SU-DHL-6 (cell line): ENCODE measurements at regions not wholly inside any gene's neighbourhood (a gene's known extent, or its start where the extent isn't known, plus 50 kb on each side); places are given as distances from the start of the nearest gene placed in this dataset.

ENCODE experiments used
- H2AFZ ChIP-seq: fragments of 200-600 bp; sonication (generic); 2 replicates; pipeline ENCODE4 v1.6.1; 2014; ENCODE audit warnings: low read depth, mild to moderate bottlenecking, moderate library complexity, mixed read lengths, antibody characterized with exemption, low read length; ENCODE audit not compliant: severe bottlenecking
- H3F3A ChIP-seq: fragments of 200-600 bp; shearing (Covaris generic); 2 replicates; pipeline ENCODE4 v1.6.0; 2016; ENCODE audit warnings: antibody characterized with exemption, mild to moderate bottlenecking; ENCODE audit not compliant: insufficient read depth
- H3K27ac ChIP-seq: fragments of 200-600 bp; sonication (generic); 2 replicates; pipeline ENCODE4 v1.5.1; 2016; ENCODE audit warnings: low read depth, mild to moderate bottlenecking, low read length, moderate library complexity, mixed read lengths
- H3K27me3 ChIP-seq: fragments of 200-600 bp; sonication (generic), shearing (Covaris generic); 2 replicates; pipeline ENCODE4 v1.6.0; 2014; ENCODE audit warnings: mild to moderate bottlenecking, low read length
- H3K36me3 ChIP-seq: fragments of 200-600 bp; sonication (generic); 2 replicates; pipeline ENCODE4 v1.6.1; 2014; ENCODE audit warnings: mild to moderate bottlenecking, low read length, mixed read lengths
- H3K4me2 ChIP-seq: fragments of 300-600, 200-600 bp; shearing (Covaris generic), sonication (generic); 2 replicates; pipeline ENCODE4 v1.6.0; 2014; ENCODE audit warnings: low read length, low read depth, mild to moderate bottlenecking; ENCODE audit not compliant: poor library complexity, severe bottlenecking
- H3K4me3 ChIP-seq: fragments of 200-600 bp; sonication (generic); 2 replicates; pipeline ENCODE4 v1.5.1; 2014; ENCODE audit warnings: antibody characterized with exemption, low read length, mild to moderate bottlenecking, mixed read lengths; ENCODE audit not compliant: insufficient read depth, poor library complexity, severe bottlenecking
- H3K79me2 ChIP-seq: fragments of 200-600 bp; sonication (generic); 2 replicates; pipeline ENCODE4 v1.6.1; 2014; ENCODE audit warnings: mild to moderate bottlenecking, low read length, moderate library complexity; ENCODE audit not compliant: insufficient read depth
- H3K9ac ChIP-seq: fragments of 200-600 bp; sonication (generic); 2 replicates; pipeline ENCODE4 v1.7.0; 2014; ENCODE audit warnings: mild to moderate bottlenecking, low read length
- H3K9me2 ChIP-seq: fragments of 200-600 bp; sonication (generic); replicated peaks from 2 replicates; pipeline ENCODE4 v1.6.1; 2014; ENCODE audit warnings: low read length; ENCODE audit not compliant: insufficient read depth
- H3K9me3 ChIP-seq: fragments of 200-600 bp; sonication (generic); 2 replicates; pipeline ENCODE4 v1.6.1; 2014; ENCODE audit warnings: low read length, mixed read lengths; ENCODE audit not compliant: insufficient read depth
- H4K20me1 ChIP-seq: fragments of 200-600 bp; sonication (generic); 2 replicates; pipeline ENCODE4 v1.6.1; 2014; ENCODE audit warnings: low read depth, mild to moderate bottlenecking, antibody characterized with exemption, low read length, moderate library complexity, mixed read lengths
- EZH2phosphoT487 ChIP-seq: fragments of 200-600 bp; sonication (generic), shearing (Covaris generic); conservative IDR thresholded peaks from 2 replicates; pipeline ENCODE4 v1.6.1; 2018; ENCODE audit warnings: mild to moderate bottlenecking, antibody characterized with exemption, low read length, moderate library complexity, mixed read lengths
- TF ChIP-seq, protein P1 (sequence below): fragments of 200-600 bp; sonication (generic); IDR thresholded peaks from one replicate; pipeline ENCODE4 v1.5.1; 2017; ENCODE audit warnings: antibody characterized with exemption, mild to moderate bottlenecking, low read length, moderate library complexity; ENCODE audit not compliant: insufficient read depth, poor library complexity, severe bottlenecking

DNA sequence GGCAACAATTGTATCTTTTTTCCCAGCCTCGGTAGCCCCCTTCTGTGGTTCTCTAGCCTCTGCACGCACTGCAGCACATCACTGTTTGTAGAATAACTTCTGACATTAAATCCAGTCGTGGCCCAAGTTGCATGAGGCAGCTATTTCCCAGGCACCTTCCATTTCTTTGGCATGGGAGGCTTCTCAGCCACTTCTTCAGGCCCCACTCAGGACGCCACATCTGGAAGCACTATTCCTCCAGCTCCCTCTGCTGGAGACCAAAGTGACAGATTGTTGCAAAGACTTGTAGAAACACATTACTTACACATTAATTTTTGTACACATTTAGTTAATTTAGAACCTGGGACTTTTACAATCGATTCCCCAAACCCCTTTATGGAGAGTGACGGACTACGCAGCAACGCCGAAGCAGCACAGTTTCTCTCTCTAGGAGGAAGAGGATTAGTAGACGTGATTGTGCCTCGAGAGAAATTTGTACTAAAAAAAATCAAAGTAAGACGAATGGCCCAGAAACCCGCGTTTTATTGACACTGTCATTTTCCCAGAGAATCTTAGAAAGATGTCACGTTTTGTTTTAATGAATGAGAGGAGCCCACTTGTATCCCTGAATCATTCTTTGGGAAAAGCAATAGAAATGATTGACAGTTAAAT, 57.8 kb upstream of the RGPD5 start:
- H3K4me3 ChIP-seq = no peak overlapping the region
- H3K27ac ChIP-seq = no peak overlapping the region
- no peak overlapping the region for H3K9ac ChIP-seq
- no peaks in the 10 kb centered on the region for H3K79me2 ChIP-seq
- H3K9me2 ChIP-seq = no peaks in the 10 kb centered on the region
- H3K27me3 ChIP-seq = no peaks in the 10 kb centered on the region
- TF ChIP-seq, protein P1, sequence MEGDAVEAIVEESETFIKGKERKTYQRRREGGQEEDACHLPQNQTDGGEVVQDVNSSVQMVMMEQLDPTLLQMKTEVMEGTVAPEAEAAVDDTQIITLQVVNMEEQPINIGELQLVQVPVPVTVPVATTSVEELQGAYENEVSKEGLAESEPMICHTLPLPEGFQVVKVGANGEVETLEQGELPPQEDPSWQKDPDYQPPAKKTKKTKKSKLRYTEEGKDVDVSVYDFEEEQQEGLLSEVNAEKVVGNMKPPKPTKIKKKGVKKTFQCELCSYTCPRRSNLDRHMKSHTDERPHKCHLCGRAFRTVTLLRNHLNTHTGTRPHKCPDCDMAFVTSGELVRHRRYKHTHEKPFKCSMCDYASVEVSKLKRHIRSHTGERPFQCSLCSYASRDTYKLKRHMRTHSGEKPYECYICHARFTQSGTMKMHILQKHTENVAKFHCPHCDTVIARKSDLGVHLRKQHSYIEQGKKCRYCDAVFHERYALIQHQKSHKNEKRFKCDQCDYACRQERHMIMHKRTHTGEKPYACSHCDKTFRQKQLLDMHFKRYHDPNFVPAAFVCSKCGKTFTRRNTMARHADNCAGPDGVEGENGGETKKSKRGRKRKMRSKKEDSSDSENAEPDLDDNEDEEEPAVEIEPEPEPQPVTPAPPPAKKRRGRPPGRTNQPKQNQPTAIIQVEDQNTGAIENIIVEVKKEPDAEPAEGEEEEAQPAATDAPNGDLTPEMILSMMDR = peak; percentile 16
- no peak for TF ChIP-seq EZH2phosphoT487
- no peak overlapping the region for H2AFZ ChIP-seq
- H3F3A ChIP-seq = no peaks in the 10 kb centered on the region
- no peaks in the 10 kb centered on the region for H4K20me1 ChIP-seq
- H3K36me3 ChIP-seq = no peaks in the 10 kb centered on the region
- H3K4me2 ChIP-seq = no peak overlapping the region
- H3K9me3 ChIP-seq = no peaks in the 10 kb centered on the region
